AG09309 (cell line): ENCODE measurements at regions not wholly inside any gene's neighbourhood (a gene's known extent, or its start where the extent isn't known, plus 50 kb on each side); places are given as distances from the start of the nearest gene placed in this dataset.

Experiments used
- DNase-seq: peaks from one replicate; pipeline ENCODE4 v3.0.0-alpha.2; 2010; ENCODE audit warnings: low read depth
- H3K4me3 ChIP-seq: 2 replicates; pipeline ENCODE4 v1.5.1; 2011; ENCODE audit warnings: mild to moderate bottlenecking, low read depth, low read length, moderate library complexity; ENCODE audit not compliant: control insufficient read depth
- TF ChIP-seq, protein P1 (sequence below): IDR thresholded peaks from 2 replicates; pipeline ENCODE4 v1.5.1; 2011; ENCODE audit warnings: mild to moderate bottlenecking, low read depth, low read length, inconsistent platforms; ENCODE audit not compliant: insufficient read depth, control insufficient read depth; ENCODE audit errors: missing control alignments

GRCh38 chr3:22617372-22617771 is 585.8 kb upstream of the UBE2E2 start:
- TF ChIP-seq, protein P1, sequence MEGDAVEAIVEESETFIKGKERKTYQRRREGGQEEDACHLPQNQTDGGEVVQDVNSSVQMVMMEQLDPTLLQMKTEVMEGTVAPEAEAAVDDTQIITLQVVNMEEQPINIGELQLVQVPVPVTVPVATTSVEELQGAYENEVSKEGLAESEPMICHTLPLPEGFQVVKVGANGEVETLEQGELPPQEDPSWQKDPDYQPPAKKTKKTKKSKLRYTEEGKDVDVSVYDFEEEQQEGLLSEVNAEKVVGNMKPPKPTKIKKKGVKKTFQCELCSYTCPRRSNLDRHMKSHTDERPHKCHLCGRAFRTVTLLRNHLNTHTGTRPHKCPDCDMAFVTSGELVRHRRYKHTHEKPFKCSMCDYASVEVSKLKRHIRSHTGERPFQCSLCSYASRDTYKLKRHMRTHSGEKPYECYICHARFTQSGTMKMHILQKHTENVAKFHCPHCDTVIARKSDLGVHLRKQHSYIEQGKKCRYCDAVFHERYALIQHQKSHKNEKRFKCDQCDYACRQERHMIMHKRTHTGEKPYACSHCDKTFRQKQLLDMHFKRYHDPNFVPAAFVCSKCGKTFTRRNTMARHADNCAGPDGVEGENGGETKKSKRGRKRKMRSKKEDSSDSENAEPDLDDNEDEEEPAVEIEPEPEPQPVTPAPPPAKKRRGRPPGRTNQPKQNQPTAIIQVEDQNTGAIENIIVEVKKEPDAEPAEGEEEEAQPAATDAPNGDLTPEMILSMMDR = no peak
- H3K4me3 ChIP-seq = no peak overlapping the region

DNA sequence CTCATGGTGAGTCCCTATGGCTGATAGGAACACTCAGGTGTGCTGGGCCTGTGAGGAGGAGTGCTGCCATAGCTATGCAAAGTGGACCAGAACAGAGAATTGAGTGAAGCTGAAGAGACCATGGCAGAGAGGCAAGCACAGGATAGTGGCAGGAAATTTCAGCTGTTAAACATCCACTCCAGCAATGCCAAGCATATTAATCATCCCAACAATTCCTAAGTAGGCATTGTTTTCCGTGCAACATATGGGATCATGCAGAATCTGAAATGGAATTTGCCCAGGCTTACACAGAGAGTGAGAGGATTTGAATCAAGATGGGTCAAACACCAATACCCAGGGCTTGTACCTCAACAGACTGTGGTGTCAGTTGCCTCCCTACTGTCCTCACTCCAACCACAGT is 582.6 kb upstream of the UBE2E2 start:
- TF ChIP-seq, protein P1 = no peak
- no peak for DNase-seq
- H3K4me3 ChIP-seq = no peak overlapping the region

More at GRCh38 chr3:22617372-22617771, 585.8 kb upstream of the UBE2E2 start:
- no peak for DNase-seq

DNA sequence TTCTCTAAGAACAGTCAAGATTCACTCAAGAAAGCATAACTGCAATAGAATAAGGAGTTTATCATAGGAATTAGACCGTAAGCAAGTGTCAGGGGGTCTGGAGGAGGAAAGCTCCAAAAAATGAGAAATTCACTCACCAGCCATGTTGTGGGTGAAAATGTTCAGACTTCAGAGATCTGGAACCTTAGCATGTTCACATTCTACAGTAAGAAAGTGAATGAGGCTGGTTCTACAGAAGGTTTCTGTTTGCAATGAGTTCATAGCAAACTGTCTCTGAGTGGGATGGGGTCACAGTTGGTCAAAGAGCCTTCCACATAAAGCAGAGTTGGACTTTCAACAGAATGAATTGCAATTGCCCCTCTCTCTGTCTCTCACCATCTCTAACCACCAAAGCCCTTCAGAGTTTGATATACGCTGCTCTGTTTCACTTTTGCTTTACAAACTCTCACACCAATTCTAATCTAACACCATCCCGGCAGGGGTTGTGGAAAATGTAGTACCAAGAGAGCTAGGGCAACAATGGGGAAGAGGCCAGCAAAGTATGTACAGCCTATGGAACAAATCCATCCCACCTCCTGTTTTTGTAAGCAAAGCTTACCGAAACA is 581.8 kb upstream of the UBE2E2 start:
- H3K4me3 ChIP-seq = no peak overlapping the region
- no peak for DNase-seq
- TF ChIP-seq, protein P1 = no peak

DNA sequence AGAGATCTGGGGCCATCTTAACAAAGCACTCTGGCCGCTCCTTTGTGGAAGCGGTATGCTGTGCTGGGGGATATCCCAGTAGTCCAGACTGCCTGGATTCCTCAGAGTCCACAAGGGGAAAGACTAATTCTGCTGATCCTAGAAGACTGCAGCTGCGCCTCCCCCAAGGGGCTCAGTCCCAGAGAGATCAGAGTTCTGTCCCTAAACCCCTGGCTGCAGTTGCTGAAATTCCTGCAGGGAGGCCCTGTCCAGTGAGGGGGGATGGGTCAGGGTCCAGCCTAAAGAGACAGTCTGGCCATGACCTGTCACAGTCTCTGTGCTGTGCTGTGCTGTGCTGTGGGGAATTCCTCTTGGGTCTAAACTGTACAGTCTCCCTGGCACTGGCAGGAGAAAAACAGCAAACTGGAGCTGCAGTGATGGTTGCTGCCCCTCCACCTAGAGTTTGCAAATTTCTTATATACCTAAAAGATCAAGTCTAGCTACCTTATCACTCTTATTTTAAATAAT is 575.1 kb upstream of the UBE2E2 start:
- TF ChIP-seq, protein P1 = no peak
- H3K4me3 ChIP-seq = no peak overlapping the region
- no peak for DNase-seq

GRCh38 chr3:22632536-22632935 is 570.6 kb upstream of the UBE2E2 start:
- no peak for DNase-seq
- H3K4me3 ChIP-seq = no peak overlapping the region
- TF ChIP-seq, protein P1 = no peak

DNA sequence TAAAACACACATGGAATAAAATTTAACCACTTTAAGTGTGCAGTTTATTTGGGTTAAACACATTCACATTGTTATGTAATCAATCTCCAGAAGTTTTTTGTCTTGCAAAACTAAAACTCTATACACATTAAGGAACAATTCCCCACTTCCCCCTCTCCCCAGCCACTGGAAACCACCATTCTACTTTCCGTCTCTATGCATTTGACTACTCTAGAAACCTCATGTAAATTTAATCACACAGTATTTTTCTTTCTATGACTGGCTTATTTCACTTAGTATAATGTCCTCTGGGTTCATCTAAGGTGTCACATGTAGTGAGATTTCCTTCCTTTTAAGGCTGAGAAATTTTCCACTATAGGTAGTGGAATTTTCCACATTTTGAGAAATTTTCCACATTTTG is 568.7 kb upstream of the UBE2E2 start:
- TF ChIP-seq, protein P1 = no peak
- DNase-seq = no peak

More for the DNA sequence above, 568.7 kb upstream of the UBE2E2 start:
- H3K4me3 ChIP-seq = no peak overlapping the region
